NCI-H2196 (cell line): ENCODE measurements at regions not wholly inside any gene's neighbourhood (a gene's known extent, or its start where the extent isn't known, plus 50 kb on each side); places are given as distances from the start of the nearest gene placed in this dataset.

Experiments used
- DNase-seq: peaks from one replicate; lab custom pipeline; 2025; ENCODE audit not compliant: unreplicated experiment; lab: John Stamatoyannopoulos, UW

DNA sequence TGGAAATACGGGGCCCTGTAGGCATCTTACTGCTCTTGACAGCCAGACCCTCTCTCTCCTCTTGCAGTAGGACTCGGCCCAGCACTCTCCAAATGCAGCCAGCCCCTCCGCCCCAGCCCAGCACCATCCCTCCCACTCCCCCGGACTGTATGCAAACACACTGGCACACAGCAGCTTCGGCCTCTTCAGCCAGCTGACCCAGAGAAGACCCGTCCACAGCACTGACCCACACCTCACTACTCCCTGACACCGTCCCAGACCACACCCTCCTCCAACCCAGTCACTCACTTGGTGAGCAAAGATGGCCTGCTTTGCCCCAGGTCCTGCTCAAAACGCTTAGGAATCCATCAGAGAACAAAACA, 164.6 kb downstream of the IGLL1 start:
- DNase-seq: no peak

DNA sequence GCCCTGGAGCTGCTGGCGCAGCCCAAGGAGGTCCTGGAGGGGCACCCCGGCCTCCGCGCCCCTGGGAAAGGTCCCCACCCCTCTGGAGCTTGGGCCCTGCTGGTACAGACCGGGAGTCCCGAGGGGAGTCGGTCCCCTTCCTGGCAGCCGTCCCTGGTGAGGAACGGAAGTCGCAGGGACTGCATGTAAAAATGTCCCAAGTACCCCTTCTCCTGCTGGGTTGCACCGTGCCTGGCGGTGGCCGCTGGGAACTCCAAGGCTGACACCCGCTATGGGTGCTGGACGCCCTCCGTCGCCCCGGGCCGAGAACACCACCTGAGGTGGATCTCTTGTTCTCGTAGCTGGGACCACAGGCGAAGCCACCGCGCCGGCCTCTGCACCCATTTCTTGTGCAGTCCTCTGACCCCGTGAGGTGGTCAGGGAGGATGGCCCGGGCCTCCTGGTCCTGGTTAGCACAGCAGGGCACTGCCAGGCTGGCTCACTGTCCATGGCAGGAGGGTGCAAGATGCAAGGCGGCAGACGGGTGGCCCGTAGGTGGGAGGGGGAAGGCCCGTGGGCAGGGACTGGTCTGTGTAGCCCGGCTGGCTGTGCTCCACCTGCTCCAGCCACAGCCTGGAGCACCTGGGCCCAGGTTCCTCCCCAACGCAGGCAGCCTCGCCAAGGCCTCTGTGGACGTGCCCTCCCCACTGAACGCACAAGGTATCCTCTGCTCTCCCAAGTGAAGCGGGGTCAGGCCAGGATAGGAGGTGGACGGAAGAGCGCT, 165.2 kb downstream of the IGLL1 start:
- DNase-seq: no peak

DNA sequence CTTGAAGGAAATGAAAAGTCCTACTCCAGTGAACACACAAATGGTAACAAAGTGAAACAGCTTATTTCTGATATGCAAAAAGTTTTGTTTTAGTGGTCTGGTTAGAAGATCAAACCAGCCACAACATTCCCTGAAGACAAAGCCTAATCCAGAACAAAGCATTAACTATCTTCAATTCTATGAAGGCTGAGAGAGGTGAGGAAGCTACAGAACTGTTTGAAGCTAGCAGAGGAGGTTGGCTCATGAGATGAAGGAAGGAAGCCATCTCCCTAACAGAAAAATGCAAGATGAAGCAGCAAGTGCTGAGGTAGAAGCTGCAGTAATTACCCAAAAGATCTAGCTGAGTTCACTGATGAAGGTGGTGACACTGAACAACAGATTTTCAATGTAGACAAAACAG, 168.4 kb downstream of the IGLL1 start:
- DNase-seq: no peak

DNA sequence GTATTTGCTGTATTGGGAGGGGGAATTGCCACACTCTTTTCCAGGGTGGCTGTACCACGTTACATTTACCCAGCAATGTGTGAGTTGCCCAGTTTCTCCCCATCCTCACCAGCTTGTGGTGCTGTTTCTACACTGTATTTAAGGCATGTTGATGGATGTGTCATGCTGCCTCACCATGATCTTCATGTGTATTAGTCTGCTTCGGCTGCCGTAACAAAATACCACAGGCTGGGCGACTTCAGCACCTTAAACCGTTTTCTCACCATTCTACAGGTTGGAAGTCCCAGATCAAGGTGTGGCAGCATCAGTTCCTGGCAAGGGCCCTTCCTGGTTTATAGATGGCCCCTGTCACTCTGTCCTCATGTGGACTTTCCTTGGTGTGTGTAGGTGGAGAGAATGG, 169.7 kb downstream of the IGLL1 start:
- no peak for DNase-seq

DNA sequence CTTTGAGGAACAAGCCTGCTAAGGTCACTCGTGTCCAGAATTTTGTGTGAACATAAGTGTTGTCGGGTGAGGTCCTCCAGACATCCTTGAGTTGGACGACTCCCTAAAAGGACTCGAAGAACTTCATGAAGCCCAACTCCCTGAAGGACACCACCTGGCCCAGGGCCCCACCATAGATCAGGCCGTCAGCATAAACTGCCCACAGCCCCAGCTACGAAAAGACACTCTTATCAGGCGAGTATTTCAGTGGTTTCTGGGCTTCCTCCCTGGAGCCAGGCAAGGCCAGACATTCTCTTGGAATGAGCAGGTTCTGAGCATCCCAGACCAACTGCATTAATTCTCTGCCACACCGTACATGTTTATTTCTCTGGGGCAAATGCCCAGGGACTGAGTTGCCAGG, 170.1 kb downstream of the IGLL1 start:
- DNase-seq: no peak

DNA sequence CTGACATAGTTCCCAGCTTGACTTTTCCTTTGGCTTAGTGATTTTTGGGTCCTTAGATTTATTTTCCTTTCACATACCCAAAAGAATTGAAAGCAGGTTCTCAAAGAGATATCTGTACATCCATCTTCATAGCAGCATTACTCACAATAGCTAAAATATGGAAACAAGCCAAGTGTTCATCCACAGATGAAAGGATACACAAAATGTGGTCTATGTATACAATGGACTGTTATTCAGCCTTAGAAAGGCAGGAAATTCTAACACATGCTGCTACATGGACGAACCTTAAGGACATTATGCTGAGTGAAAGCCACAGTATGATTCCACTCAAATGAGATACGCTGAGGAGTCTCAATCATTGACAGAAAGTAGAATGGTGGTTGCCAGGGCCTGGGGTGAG, 171.8 kb downstream of the IGLL1 start:
- DNase-seq: no peak

DNA sequence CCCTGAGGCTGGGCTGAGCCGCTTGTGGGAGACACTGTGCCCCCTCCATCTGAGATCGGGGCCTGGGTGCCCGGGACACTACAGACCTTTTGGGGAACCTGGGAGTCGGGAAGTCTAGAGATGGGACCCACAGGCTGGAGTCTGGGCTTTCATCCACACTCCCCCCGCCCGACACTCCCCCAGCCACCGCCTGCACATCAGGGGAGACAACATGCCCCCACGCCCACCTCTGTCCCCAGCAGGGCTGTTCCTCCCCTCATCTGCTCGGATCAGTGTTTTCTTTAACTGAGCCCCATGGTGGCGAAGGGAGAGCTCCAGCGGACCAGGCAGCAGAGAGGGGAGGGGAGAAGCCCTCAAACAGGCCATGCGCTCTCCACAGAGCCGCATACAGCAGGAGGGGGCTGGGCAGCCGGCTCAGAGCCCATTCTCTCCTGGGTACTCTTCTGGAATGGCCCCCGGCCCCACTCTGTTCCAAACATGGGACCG, 174.7 kb downstream of the IGLL1 start:
- no peak for DNase-seq

DNA sequence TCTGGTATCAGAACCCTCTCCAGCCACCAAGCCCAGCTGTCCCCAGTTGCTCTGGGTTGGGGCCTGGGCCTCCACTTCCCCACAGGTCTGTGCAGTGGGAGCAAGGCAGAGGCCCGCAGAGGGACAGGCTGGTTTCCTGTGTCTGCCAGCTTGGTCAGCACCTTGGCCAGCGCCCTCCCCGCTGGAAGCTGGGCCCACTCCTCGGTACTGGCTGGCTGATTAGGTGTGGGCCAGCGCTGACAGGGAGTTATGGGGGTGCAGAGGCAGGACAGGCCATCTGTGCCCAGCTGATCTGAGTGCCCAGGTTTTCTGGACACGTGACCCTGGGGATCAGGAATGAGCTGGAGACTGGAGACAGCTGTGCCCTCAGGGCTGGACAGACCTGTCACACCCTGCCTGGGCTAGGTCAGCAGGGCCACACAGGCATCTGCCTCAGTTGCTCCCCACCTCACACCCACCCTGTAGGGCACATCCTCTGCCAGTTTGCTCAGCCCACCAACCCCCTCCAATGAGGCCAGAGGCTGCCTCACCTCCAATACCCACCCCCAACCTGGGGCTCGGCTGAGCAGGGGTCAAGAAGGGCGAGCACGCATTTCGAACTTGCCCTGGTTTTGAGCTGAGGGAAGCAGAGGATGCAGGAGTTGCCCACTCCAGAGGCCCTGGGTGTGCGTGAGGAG, 175.3 kb downstream of the IGLL1 start:
- no peak for DNase-seq

DNA sequence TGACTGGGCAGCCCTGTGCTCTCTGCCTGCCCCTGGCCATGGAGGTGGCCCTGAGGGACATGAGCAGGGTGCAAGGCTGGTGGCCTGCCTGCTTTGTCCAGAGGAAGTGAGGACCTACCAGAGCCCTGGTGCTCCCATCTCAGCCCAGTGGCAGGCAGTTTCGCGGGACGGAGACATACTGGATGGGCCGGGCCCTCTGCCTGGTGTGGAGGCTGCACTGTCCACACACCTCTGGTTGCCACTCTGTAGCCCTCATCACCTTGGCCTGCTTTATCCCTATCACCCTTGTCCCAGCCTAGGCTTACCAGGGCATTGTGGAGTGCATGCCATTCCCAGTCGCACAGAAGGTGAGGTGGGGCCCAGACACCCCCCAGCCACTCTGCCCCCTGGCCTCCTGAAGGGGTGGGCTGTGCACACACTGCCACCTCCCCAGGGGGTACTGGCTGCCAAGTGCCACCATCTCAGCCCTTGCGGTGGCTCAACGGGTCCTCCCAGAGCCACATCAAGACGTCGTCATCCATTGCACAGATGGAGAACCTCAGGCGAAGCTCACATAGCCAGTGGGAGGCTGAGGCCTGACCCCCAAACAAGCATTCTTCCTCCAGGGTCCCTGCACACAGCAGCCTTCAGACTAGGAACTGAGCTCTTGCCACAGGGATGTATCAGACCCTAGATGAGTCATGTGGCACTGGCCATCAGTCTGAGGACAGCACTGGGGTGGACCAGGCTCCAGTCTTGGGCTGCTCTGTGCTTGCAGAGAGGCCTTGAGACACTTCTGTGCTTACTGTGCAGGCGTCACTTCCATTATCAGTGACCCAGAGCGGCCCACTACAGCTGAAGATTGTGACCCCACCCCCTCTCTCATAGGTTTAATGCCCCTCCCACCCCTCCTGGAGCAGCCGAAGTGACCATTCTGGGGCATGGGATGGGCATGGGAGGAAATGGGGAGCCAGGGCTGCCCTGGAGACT, 176.1 kb downstream of the IGLL1 start:
- no peak for DNase-seq

DNA sequence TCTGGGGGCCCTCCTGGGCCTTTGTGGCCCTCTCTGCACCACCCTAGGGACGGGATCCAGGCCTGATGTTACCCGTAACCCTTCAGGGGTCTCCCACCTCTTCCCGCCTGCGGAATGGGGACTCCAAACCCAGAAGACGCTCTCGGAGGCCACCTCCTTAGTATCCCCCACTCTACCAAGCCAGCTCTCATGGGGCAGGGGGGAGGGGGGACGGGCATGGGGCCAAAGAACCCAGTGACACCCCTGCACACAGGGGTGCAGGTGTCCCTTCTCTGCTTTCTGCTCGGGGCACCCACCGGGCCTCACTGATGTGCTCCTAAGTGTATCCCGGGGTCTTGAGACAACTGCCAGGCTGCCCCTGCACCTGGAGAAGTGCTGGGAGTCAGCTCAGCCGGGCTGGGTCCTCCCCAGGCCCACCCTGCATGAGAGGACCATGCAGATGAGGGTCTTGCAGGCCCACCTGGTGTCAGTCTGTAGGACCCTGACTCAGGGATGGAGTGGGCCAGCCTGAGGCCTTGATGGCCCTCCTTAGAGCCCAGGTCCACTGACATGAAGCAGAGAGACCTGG, 176.9 kb downstream of the IGLL1 start:
- no peak for DNase-seq

DNA sequence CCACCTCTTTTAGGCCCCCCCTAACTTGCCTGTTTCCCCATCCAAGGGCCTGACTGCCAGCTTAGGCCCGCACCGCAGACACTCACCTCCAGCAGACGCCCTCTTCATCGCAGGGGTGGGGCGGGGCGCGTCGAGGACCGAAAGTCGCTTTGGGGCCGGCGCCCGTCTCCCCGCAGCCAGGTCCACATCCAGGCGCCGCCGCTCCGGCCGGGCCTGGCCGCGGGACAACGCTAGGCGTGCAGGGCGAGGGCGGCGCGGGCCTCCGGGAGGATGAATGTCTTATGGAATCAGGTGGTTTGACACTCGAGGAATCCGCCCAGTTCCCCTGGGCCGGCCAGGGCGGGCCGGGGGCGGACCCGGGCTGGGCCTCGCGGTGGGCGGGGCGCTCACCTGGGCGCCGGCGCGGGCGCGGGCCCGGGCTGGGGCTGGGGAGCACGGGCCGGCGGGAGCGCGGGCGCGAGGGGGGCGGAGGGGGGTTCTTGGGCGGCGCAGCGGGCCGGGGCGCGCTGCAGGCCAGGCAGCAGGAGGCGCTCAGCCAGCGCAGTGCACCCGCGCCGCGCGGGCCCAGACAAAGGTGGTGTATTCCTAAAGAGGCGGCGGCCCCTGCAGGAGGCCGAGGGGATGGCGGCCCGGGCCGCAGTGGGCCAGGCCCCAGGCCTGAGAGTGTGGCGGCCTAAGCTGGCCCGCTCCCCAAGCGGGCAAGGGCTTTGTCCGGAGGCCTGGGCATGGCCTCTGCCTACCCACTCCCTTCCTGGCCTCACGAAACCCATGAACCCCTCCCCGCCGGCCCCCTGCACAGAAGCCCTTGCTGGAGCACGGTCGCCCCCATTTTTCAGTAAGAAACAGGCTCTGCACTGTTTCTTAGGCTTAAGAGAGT, 177.6 kb downstream of the IGLL1 start:
- peak; percentile 78 for DNase-seq

DNA sequence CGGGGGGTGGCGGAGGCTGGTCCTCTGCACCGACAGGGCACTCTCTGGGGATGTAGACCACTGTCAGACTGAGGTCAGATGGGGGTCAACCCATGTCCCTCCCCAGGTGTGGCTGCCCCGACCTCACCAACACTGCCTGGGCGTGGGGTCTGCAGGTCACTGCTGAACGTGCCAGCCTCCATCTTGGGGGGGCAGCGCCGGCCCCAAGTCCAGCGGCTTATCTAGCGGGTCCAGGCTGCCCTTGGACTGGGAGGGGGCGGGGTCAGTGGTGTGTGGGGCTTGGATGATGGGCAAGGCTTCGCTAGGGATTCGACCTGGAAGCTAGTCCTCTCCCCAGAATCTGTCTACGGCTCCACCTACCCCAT, 178.2 kb downstream of the IGLL1 start:
- DNase-seq: no peak

DNA sequence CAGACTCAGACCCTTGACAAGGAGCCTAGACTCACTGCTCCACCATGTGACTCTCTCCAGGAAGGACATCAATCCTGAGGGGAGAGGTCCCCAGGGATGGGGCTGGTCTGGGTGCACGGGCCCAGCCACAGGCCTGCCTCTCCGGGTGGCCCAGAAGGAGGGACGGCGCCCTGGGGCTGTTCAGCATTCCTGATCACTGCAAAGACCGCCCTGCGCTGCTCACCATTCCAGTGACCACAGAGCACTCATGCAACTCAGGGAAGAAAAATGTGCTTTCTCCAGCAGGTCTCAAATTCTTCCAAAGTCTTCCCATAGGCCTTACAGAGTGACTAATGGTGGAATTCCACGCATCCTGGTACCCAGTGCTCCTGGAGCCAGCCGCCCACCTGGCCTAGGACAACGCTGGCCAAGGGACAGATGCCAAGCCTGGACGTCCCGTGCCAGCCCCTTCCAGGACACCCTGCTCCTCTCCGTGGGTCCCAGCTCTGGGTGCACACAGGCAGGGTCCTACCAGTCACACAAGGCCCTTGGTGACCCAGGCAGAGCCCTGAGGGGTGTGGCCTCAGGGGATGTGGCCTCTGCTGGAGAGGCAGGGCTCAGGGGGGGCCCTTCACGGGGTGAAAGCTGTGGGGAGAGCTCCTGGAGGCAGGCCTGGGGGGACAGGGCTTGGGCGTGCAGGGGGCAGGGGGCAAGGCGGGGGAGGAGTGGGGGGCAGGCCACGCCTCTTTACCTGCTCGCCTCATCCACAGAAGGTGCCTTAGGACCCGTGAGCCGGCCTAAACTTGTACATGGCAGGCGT, 178.8 kb downstream of the IGLL1 start:
- DNase-seq: no peak

DNA sequence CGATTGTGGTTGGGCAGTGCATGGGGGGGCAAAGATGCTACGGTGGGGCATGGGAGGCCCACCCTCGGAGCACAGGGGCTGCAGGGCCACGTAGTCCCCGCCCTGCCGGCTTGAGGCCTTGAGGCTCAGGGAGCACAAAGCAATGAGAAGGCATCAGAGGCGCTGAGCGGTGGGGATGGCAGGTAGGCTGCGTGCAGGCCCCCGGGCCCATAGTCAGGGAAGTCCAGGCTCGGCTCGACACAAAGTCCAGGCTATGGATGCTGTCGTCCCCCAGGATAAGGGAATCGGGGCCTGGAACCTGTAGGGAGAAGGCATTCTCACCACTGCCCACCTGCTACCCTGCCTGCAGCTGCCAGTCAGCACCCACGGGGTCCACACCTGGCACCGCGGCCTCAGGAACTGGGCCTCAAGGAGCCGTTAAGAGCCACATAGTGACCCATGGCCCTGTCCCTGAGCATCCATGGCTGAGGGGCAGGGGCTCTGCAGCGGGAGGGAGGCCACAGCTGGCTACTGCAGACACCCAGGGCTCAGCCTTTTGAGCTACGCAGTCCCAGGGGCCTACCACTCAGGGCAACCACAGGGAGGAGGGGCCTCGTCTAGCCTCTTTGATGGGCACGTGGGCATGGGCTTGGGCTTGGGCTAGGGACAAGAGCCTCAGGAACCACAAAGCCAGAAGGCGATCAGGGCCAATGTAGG, 179.7 kb downstream of the IGLL1 start:
- DNase-seq: no peak

DNA sequence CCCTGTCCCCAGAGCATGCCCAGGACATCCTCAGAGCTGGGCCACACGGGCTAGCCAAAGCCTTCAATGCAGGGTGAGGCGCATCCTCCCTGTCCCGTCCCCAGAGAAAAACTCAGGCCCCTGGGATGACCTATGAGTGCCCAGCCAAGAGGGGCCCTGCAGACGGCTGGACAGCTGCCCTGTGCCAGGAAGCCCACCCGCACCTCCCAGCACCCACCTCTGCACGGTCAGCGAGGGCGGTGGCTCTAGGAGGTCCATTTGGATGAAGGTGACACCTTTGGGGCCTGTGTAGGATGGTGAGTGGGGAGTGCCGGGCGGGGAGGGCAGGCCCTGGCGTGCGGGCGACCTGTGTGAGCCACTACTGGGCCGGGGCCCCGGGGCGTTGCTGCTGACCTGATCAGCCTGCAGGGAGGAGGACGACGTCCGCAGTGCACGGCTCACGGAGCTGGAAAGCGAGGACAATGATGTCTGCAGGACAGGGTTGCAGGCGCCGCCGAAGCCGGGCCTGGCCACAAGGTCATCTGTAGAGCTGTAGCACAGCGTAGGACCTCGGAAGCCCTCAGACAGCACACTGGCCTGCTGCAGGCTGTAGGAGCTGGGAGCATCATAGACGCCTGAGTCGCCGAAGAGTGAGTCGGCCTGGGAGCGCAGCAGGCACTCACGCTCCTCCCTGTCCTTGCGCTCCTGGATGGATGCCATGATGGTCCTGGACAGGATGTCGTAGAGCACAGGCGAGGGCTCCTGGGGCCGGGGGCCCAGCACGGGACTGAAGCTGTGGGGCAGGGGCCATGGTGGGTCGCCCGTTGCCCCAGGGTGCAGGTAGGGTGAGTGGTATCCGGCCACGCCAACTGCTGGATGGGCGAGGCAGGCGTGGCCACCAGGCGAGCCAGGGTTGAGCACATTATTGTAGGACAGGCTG, 180.5 kb downstream of the IGLL1 start:
- DNase-seq: no peak

DNA sequence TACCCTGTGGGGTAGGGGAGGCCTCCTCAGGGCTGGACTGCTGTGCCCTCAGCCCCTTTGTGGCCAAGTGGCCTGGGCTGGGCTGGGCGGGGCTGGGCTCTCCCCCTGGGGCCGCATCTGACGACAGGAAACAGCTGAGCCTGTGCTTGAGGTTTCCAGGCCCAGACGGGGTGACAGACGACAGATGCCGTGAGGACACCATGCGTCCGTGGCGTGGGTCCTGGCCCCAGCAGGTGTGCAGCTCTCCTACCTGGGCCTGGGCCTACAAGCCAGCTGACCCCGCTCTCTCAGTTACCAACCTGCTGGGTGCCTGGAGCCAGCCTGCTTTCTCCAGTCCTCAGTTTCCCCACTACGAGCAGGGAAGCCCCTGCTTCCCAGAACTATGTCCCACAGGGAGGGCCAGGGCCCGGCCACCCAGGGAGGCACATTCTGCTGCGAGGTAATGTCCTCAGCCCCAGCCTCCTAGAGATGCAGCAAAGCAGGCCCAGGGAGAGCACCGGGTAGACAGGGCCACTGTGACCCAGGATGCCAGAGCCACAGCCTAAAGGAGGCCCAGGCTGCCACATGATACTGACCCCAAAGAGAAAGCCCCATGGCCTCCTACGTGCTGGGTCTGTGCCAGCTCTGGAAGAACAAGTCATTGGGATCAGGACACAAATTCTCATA, 181.3 kb downstream of the IGLL1 start:
- DNase-seq: no peak
